H1 (cell line): ENCODE measurements at regions not wholly inside any gene's neighbourhood (a gene's known extent, or its start where the extent isn't known, plus 50 kb on each side); places are given as distances from the start of the nearest gene placed in this dataset.

Experiments used
- CTCF ChIA-PET: fragments of 300-600 bp; sonication (Branson Sonifier 250); formaldehyde crosslinking; loops from one replicate; lab custom pipeline; 2021; ENCODE audit not compliant: partially characterized antibody; lab: Charles Lee
- POLR2A ChIA-PET: fragments of 300-600 bp; sonication (Branson Sonifier 250); formaldehyde crosslinking; loops from one replicate; lab custom pipeline; 2021; ENCODE audit warnings: inconsistent platforms; ENCODE audit not compliant: partially characterized antibody; lab: Charles Lee
- DNase-seq, 2 experiments: peaks; one replicate each; pipeline versions ENCODE4 v3.0.0 to v3.0.0-alpha.2; 2010 to 2022; ENCODE audit warnings: low spot score in 2 of 2, low read depth in 1 of 2, mixed read lengths in 1 of 2
- FAIRE-seq: peaks from 2 replicates; lab custom pipeline; 2011; peaks lifted over from hg19 to GRCh38; lab: Jason Lieb, UNC
- H2AFZ ChIP-seq: 2 replicates; pipeline ENCODE4 v1.8.1; 2012; ENCODE audit warnings: low read length, inconsistent platforms
- H2AK5ac ChIP-seq: 2 replicates; pipeline ENCODE4 v1.6.1; 2013; ENCODE audit warnings: low read depth, low read length
- H2BK120ac ChIP-seq: replicated peaks from 2 replicates; pipeline ENCODE3; 2013; ENCODE audit warnings: low read depth, low read length, inconsistent platforms
- H2BK12ac ChIP-seq: 2 replicates; pipeline ENCODE4 v1.6.1; 2013; ENCODE audit warnings: low read depth, low read length
- H2BK15ac ChIP-seq: 2 replicates; pipeline ENCODE4 v1.6.1; 2013; ENCODE audit warnings: low read length
- H2BK20ac ChIP-seq: 2 replicates; pipeline ENCODE4 v1.6.1; 2013; ENCODE audit warnings: low read length
- H2BK5ac ChIP-seq: 2 replicates; pipeline ENCODE4 v1.6.1; 2013; ENCODE audit warnings: low read depth, low read length
- H3K14ac ChIP-seq: 2 replicates; pipeline ENCODE4 v1.6.1; 2013; ENCODE audit warnings: inconsistent platforms; ENCODE audit not compliant: insufficient read length
- H3K18ac ChIP-seq: 2 replicates; pipeline ENCODE4 v1.6.1; 2013; ENCODE audit warnings: low read length; ENCODE audit errors: extremely low read depth
- H3K23ac ChIP-seq: 2 replicates; pipeline ENCODE4 v1.6.1; 2013; ENCODE audit warnings: inconsistent platforms; ENCODE audit not compliant: insufficient read length
- H3K23me2 ChIP-seq: 2 replicates; pipeline ENCODE4 v1.6.1; 2013; ENCODE audit warnings: low read depth, low read length
- H3K27ac ChIP-seq: 2 replicates; pipeline ENCODE4 v1.6.1; 2011; ENCODE audit warnings: low read depth, low read length, inconsistent platforms
- H3K27me3 ChIP-seq, 4 experiments: replicated peaks in 1 of 4; 1 replicate in 1 of 4; 2 replicates in 3 of 4; pipeline versions ENCODE4 v1.6.1 to v1.8.1; 2011 to 2013; ENCODE audit warnings: low read length in 3 of 4, mild to moderate bottlenecking in 3 of 4, inconsistent platforms in 2 of 4, mixed read lengths in 2 of 4, moderate library complexity in 1 of 4; ENCODE audit not compliant: control insufficient read depth in 3 of 4, insufficient read depth in 3 of 4; ENCODE audit errors: extremely low read depth in 1 of 4
- H3K36me3 ChIP-seq, 4 experiments: 2 replicates each; pipeline versions ENCODE4 v1.6.1 to v1.8.1; 2011 to 2013; ENCODE audit warnings: mild to moderate bottlenecking in 4 of 4, low read length in 3 of 4, moderate library complexity in 2 of 4, control low read depth in 1 of 4, inconsistent platforms in 1 of 4; ENCODE audit not compliant: insufficient read depth in 4 of 4, control insufficient read depth in 2 of 4
- H3K4ac ChIP-seq: replicated peaks from 2 replicates; pipeline ENCODE3; 2013; ENCODE audit warnings: low read length, low read depth, mixed read lengths, inconsistent platforms; ENCODE audit not compliant: insufficient read length
- H3K4me1 ChIP-seq, 4 experiments: replicated peaks in 1 of 4; 1 replicate in 1 of 4; 2 replicates in 3 of 4; pipeline versions ENCODE4 v1.6.1 to v1.8.1; 2011 to 2013; ENCODE audit warnings: low read length in 3 of 4, inconsistent platforms in 2 of 4, mixed read lengths in 1 of 4; ENCODE audit not compliant: insufficient read depth in 4 of 4, control insufficient read depth in 3 of 4
- H3K4me2 ChIP-seq, 2 experiments: 2 replicates each; pipeline versions ENCODE4 v1.6.1 to v1.8.1; 2011 to 2013; ENCODE audit warnings: low read depth in 2 of 2, low read length in 2 of 2, control low read depth in 1 of 2, inconsistent platforms in 1 of 2, mild to moderate bottlenecking in 1 of 2; ENCODE audit not compliant: insufficient read depth in 1 of 2
- H3K4me3 ChIP-seq, 4 experiments: fragments of 200-600, 300-600 bp in 1 of 4; sonication (generic), shearing (Covaris generic), sonication (Bioruptor Twin) in 1 of 4; 2 replicates each; pipeline versions ENCODE4 v1.5.1 to v1.8.1; 2011 to 2016; ENCODE audit warnings: low read length in 4 of 4, low read depth in 3 of 4, control low read depth in 2 of 4, inconsistent platforms in 2 of 4, mild to moderate bottlenecking in 2 of 4, mixed read lengths in 1 of 4, moderate library complexity in 1 of 4; ENCODE audit not compliant: insufficient read depth in 2 of 4; ENCODE audit errors: extremely low read depth in 1 of 4
- H3K56ac ChIP-seq: replicated peaks from 2 replicates; pipeline ENCODE3; 2013; ENCODE audit warnings: low read depth, mild to moderate bottlenecking, mixed read lengths, low read length, inconsistent platforms; ENCODE audit not compliant: insufficient read length
- H3K79me1 ChIP-seq: 2 replicates; pipeline ENCODE4 v1.6.1; 2013; ENCODE audit warnings: low read depth, low read length, control low read depth
- H3K79me2 ChIP-seq, 2 experiments: 2 replicates each; pipeline versions ENCODE4 v1.6.1 to v1.8.1; 2012 to 2013; ENCODE audit warnings: low read length in 2 of 2, mild to moderate bottlenecking in 2 of 2, inconsistent platforms in 1 of 2; ENCODE audit not compliant: insufficient read depth in 2 of 2, control insufficient read depth in 1 of 2
- H3K9ac ChIP-seq, 4 experiments: replicated peaks in 1 of 4; 1 replicate in 1 of 4; 2 replicates in 3 of 4; pipeline versions ENCODE4 v1.6.1 to v1.8.1; 2011 to 2013; ENCODE audit warnings: low read depth in 3 of 4, low read length in 3 of 4, control low read depth in 2 of 4, mild to moderate bottlenecking in 2 of 4, moderate library complexity in 2 of 4, inconsistent platforms in 1 of 4; ENCODE audit errors: extremely low read depth in 1 of 4
- H3K9me3 ChIP-seq, 2 experiments: 2 replicates each; pipeline versions ENCODE4 v1.6.1 to v1.8.1; 2012 to 2013; ENCODE audit warnings: mild to moderate bottlenecking in 2 of 2, moderate library complexity in 2 of 2, control low read depth in 1 of 2, inconsistent platforms in 1 of 2, low read depth in 1 of 2, low read length in 1 of 2, mixed read lengths in 1 of 2; ENCODE audit not compliant: insufficient read depth in 2 of 2
- H4K20me1 ChIP-seq, 2 experiments: replicated peaks in 1 of 2; 2 replicates each; pipeline versions ENCODE3 to v1.8.1; 2011 to 2013; ENCODE audit warnings: inconsistent platforms in 2 of 2, low read length in 2 of 2, mild to moderate bottlenecking in 1 of 2; ENCODE audit not compliant: insufficient read depth in 2 of 2, control insufficient read depth in 1 of 2
- H4K5ac ChIP-seq: 2 replicates; pipeline ENCODE4 v1.6.1; 2013; ENCODE audit warnings: low read length, low read depth, mixed read lengths, inconsistent platforms; ENCODE audit not compliant: insufficient read length
- H4K8ac ChIP-seq: 2 replicates; pipeline ENCODE4 v1.8.0; 2013; ENCODE audit warnings: mild to moderate bottlenecking, moderate library complexity, low read length, inconsistent platforms; ENCODE audit not compliant: insufficient read depth; ENCODE audit errors: extremely low read depth
- H4K91ac ChIP-seq: replicated peaks from 2 replicates; pipeline ENCODE3; 2013; ENCODE audit warnings: low read length, mixed read lengths, inconsistent platforms; ENCODE audit not compliant: insufficient read length
- CBX8 ChIP-seq: fragments of 300-800, 300-1000 bp; sonication (generic); IDR thresholded peaks from 2 replicates; pipeline ENCODE4 v1.7.1; 2016; ENCODE audit warnings: low read depth, low read length, borderline replicate concordance
- CHD1 ChIP-seq: IDR thresholded peaks from 2 replicates; pipeline ENCODE4 v1.6.1; 2012; ENCODE audit warnings: low read depth, low read length, improper control_type of control experiment
- EZH2 ChIP-seq: fragments of 200-600 bp; sonication (generic); IDR thresholded peaks from 2 replicates; pipeline ENCODE4 v1.7.1; 2012; ENCODE audit warnings: low read depth, mild to moderate bottlenecking, moderate library complexity, low read length, inconsistent platforms; ENCODE audit not compliant: severe bottlenecking
- JUND ChIP-seq: IDR thresholded peaks from 2 replicates; pipeline ENCODE4 v1.6.1; 2011; ENCODE audit warnings: mild to moderate bottlenecking, improper control_type of control experiment, low read length
- SP1 ChIP-seq: IDR thresholded peaks from 2 replicates; pipeline ENCODE4 v1.6.1; 2011; ENCODE audit warnings: low read depth, low read length
- SP2 ChIP-seq: IDR thresholded peaks from 2 replicates; pipeline ENCODE4 v1.6.1; 2012; ENCODE audit warnings: mild to moderate bottlenecking, low read length, inconsistent platforms
- WGBS, 2 experiments: shearing (Covaris generic) in 1 of 2; methylation state at CpG; one replicate each; pipeline versions ENCODE4 v1.1.6 to v1.1.7; 2013 to 2015; ENCODE audit warnings: low lambda C conversion rate in 2 of 2, mixed read lengths in 2 of 2, inconsistent platforms in 1 of 2, low coverage in 1 of 2, missing lambda C conversion rate in 1 of 2; ENCODE audit not compliant: insufficient replicate concordance in 2 of 2, insufficient coverage in 1 of 2, insufficient read length in 1 of 2; ENCODE audit errors: extremely low coverage in 1 of 2, missing lambda C conversion rate in 1 of 2; 5-methylcytosine and 5-hydroxymethylcytosine counted together
- TF ChIP-seq, protein P1 (sequence below): IDR thresholded peaks from 2 replicates; pipeline ENCODE4 v1.6.1; 2011; ENCODE audit warnings: low read depth, mild to moderate bottlenecking, low read length; ENCODE audit not compliant: insufficient read depth
- TF ChIP-seq, protein P2 (sequence below): IDR thresholded peaks from 2 replicates; pipeline ENCODE4 v1.6.1; 2011; ENCODE audit warnings: low read length, improper control_type of control experiment

DNA sequence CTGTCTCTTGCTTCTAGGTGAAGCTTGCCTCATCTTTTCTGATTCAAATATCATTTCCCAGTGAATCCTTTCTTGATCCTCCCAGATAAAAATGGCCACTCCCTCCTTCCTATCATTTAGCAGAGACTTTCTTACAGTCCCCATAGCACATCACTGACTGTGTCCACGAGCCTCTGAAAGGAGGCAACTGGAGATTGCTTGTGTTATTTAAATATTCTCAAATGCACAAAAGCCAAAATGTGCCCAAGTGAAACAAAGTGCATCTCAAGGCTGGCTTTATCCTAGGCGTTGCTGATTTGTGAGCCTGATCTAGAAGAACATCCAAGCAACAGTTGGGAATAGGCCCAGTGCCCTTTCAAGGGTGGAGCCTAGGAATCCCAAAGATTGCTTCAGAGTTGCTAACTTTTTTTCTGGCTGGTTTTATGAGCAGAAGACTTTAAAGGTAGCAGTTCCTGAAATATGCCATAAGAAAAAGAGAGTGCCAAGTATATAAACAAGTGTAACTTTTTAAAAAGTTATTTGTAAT, 393.6 kb downstream of the CD83 start:
- Histone ChIP-seq H3K14ac (no peak overlapping the region), H3K79me2 (no peaks in the 10 kb centered on the region), H3K9me3 (no peaks in the 10 kb centered on the region), H2BK12ac (no peak overlapping the region), H2BK20ac (no peak overlapping the region), H2BK5ac (no peak overlapping the region), H2BK15ac (no peak overlapping the region), H3K23me2 (no peaks in the 10 kb centered on the region; the same call in 1 of the 2 replicates), H4K20me1 (no peaks in the 10 kb centered on the region), H3K4me1 (peaks cover 0 to 4% (median 0%) of the 10 kb centered on the region in 4 experiments; a peak in 2 of 7 replicates), H3K4me3 (no peak overlapping the region), H3K4ac (no peak overlapping the region), H2AK5ac (no peak overlapping the region), H3K79me1 (no peaks in the 10 kb centered on the region), H3K4me2 (no peak overlapping the region), H2BK120ac (no peak overlapping the region), H3K9ac (no peak overlapping the region), H2AFZ (no peak overlapping the region), H3K36me3 (no peaks in the 10 kb centered on the region), H3K56ac (no peak overlapping the region), H4K91ac (no peak overlapping the region), H4K5ac (no peak overlapping the region), H3K27me3 (no peaks in the 10 kb centered on the region), H3K23ac (no peak overlapping the region), H4K8ac (no peak overlapping the region), H3K18ac (no peak overlapping the region), H3K27ac (no peak overlapping the region)
- WGBS, 2 experiments, result 87% methylated on average over 2 of the region's 2 CpGs; no CpG with 5 or more reads in 1 of the 2 experiments
- TF ChIP-seq EZH2, result no peak
- TF ChIP-seq JUND, result no peak
- no peak for TF ChIP-seq SP2
- TF ChIP-seq, protein P1, sequence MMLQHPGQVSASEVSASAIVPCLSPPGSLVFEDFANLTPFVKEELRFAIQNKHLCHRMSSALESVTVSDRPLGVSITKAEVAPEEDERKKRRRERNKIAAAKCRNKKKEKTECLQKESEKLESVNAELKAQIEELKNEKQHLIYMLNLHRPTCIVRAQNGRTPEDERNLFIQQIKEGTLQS, result no peak
- no peak for TF ChIP-seq CBX8
- TF ChIP-seq, protein P2, sequence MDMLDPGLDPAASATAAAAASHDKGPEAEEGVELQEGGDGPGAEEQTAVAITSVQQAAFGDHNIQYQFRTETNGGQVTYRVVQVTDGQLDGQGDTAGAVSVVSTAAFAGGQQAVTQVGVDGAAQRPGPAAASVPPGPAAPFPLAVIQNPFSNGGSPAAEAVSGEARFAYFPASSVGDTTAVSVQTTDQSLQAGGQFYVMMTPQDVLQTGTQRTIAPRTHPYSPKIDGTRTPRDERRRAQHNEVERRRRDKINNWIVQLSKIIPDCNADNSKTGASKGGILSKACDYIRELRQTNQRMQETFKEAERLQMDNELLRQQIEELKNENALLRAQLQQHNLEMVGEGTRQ, result no peak
- TF ChIP-seq CHD1, result no peak
- no peak for TF ChIP-seq SP1
- FAIRE-seq, result no peak
- DNase-seq, result no peak
- ChIA-PET CTCF (interaction anchor here (0.6 to 1.1 kb wide), 3 partner anchors 83 to 1116 kb away, joined by 3 to 4 read pairs (median 3); no protein-coding TSS in a partner anchor), POLR2A (interaction anchor here (0.5 kb wide), 1 partner anchor 9 kb away, joined by 3 read pairs; no protein-coding TSS in a partner anchor)
